Naive thymus-derived CD4-positive, alpha-beta T cell (primary cell): ENCODE measurements at regions not wholly inside any gene's neighbourhood (a gene's known extent, or its start where the extent isn't known, plus 50 kb on each side); places are given as distances from the start of the nearest gene placed in this dataset.

ENCODE experiments used
- ATAC-seq: fragments of 150-1000 bp; cut with Tn5 transposase; 2 replicates; pipeline ENCODE4 v1.10.0; 2021; ENCODE audit warnings: mild to moderate bottlenecking, moderate library complexity
- CTCF ChIA-PET: fragments of 350-600 bp; sonication (Branson Sonifier 250); formaldehyde crosslinking; loops from one replicate; lab custom pipeline; 2021; ENCODE audit warnings: antibody characterized with exemption; lab: Charles Lee
- POLR2A ChIA-PET: fragments of 350-600 bp; sonication (Branson Sonifier 250); formaldehyde crosslinking; loops from one replicate; lab custom pipeline; 2021; ENCODE audit warnings: antibody characterized with exemption, inconsistent platforms; lab: Charles Lee
- DNase-seq, 9 donors: peaks; one replicate each; pipeline versions ENCODE4 v3.0.0 to v3.0.0-alpha.2; 2020 to 2022; ENCODE audit warnings: mixed read lengths in 1 of 9
- H3K27ac ChIP-seq: one replicate; pipeline ENCODE4 v1.7.0; 2013; ENCODE audit warnings: mild to moderate bottlenecking, low read depth, low read length, moderate library complexity
- H3K27me3 ChIP-seq, 2 donors: one replicate each; pipeline ENCODE4 v1.7.0; 2013; ENCODE audit warnings: low read length in 2 of 2, mild to moderate bottlenecking in 2 of 2, moderate library complexity in 2 of 2; ENCODE audit not compliant: control insufficient read depth in 2 of 2, insufficient read depth in 2 of 2
- H3K36me3 ChIP-seq, 3 experiments: 1 replicate in 2 of 3; 2 replicates in 1 of 3; pipeline ENCODE4 v1.7.0; 2013; ENCODE audit warnings: low read length in 3 of 3, mild to moderate bottlenecking in 3 of 3, moderate library complexity in 1 of 3; ENCODE audit not compliant: insufficient read depth in 3 of 3, control insufficient read depth in 2 of 3
- H3K4me1 ChIP-seq, 2 donors: one replicate each; pipeline ENCODE4 v1.7.0; 2013; ENCODE audit warnings: low read length in 2 of 2, mild to moderate bottlenecking in 2 of 2, moderate library complexity in 1 of 2; ENCODE audit not compliant: control insufficient read depth in 2 of 2, insufficient read depth in 2 of 2
- H3K4me3 ChIP-seq: 2 replicates; pipeline ENCODE4 v1.7.0; 2013; ENCODE audit warnings: mild to moderate bottlenecking, low read length
- H3K9me3 ChIP-seq, 3 experiments: 1 replicate in 2 of 3; 2 replicates in 1 of 3; pipeline ENCODE4 v1.7.0; 2013; ENCODE audit warnings: low read length in 3 of 3; ENCODE audit not compliant: control insufficient read depth in 2 of 3
- H3K27ac Mint-ChIP-seq, 9 donors: one replicate each; pipeline ENCODE4 v1.8.0; 2020 to 2022; ENCODE audit warnings: mixed read lengths in 9 of 9, mild to moderate bottlenecking in 8 of 9, moderate library complexity in 5 of 9, inconsistent platforms in 2 of 9
- H3K27me3 Mint-ChIP-seq, 5 donors: one replicate each; pipeline ENCODE4 v1.8.0; 2021 to 2022; ENCODE audit warnings: mixed read lengths in 5 of 5, mild to moderate bottlenecking in 1 of 5
- H3K36me3 Mint-ChIP-seq, 5 donors: one replicate each; pipeline ENCODE4 v1.8.0; 2020 to 2022; ENCODE audit warnings: mixed read lengths in 5 of 5, mild to moderate bottlenecking in 3 of 5, inconsistent platforms in 1 of 5
- H3K4me1 Mint-ChIP-seq, 7 donors: one replicate each; pipeline ENCODE4 v1.8.0; 2020 to 2022; ENCODE audit warnings: mixed read lengths in 7 of 7, mild to moderate bottlenecking in 3 of 7, inconsistent platforms in 1 of 7
- H3K4me3 Mint-ChIP-seq, 10 donors: one replicate each; pipeline ENCODE4 v1.8.0; 2020 to 2022; ENCODE audit warnings: mild to moderate bottlenecking in 10 of 10, mixed read lengths in 10 of 10, moderate library complexity in 6 of 10, inconsistent platforms in 2 of 10
- H3K9me3 Mint-ChIP-seq, 11 donors: one replicate each; pipeline ENCODE4 v1.8.0; 2020 to 2022; ENCODE audit warnings: mixed read lengths in 11 of 11, mild to moderate bottlenecking in 4 of 11, inconsistent platforms in 1 of 11, moderate library complexity in 1 of 11
- intact Hi-C, 2 donors: fragments of 100-400 bp; cut with micrococcal nuclease; formaldehyde crosslinking; loops; one replicate each; pipeline ENCODE4 v1.15.1; 2023

DNA sequence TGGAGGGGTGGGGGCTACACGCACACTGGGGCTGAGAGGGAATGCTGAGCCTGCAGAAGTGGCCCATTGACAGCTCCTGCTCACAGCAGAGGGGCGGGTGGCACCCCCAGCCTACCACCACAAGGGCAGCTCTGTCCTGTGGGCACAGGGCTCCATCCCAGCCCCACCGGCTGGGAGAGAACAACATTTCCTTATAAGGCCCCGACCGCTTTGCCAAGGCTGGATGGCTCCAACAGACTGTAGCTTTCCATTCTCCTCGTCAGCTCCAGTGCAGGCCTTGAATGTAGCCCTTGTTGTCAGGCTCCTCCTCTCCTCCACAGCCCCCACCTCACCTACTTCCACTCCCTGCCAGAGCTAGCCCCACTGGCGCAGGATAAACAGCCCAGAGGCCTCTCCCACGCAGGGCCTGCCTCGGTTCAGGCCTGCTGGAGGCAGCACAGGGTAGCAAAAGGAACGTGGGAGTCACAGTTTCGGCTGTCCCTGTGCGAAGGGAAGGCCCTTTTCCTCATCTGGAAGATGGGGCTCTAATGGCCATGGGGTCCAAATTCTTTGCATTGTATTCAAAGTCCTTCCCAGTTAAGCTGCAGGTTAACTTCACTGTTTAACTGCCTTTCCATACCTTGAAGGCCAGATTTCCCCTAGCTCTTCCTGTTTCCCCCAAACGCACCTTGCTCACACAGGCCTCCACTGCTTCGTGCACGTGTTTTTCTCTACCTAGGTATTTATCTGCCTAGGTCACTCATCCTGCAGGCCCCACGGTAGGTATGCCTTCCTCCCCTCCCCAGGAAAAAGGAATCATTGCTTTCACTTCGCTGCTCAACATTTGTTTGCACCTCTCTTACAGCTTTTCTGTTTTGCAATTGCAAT is 101.6 kb upstream of the LPP start:
- CTCF ChIA-PET: no interaction called here

DNA sequence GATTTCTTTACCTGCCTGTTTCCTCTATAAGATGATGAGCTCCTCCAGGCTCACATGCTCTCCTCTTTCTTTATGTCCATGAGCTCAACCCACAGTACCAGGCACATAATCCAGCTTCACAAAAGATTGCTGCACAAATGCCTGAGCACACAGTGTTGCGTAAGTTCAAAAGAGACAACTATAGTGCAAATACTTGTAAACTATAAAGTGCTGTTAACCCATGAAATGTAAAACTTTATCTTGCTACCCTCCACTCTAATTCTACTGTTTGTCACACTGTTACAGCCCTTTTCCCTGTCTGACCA is 101.0 kb upstream of the LPP start:
- ATAC-seq (no peak), DNase-seq (no peak)
- H3K9me3 Mint-ChIP-seq: no peaks in the 10 kb centered on the region
- Histone ChIP-seq H3K4me3 (no peak overlapping the region), H3K9me3 (no peaks in the 10 kb centered on the region), H3K36me3 (no peaks in the 10 kb centered on the region), H3K27ac (no peak overlapping the region), H3K4me1 (peaks cover 9 to 10% of the 10 kb centered on the region in 2 donors), H3K27me3 (no peaks in the 10 kb centered on the region)
- ChIA-PET CTCF (no interaction called here), POLR2A (no interaction called here)
- H3K27me3 Mint-ChIP-seq: no peaks in the 10 kb centered on the region
- H3K27ac Mint-ChIP-seq: peak overlapping the region in 2 of 9 donors; percentile 3 to 14
- peak overlapping the region in 1 of 10 donors; percentile 21 for H3K4me3 Mint-ChIP-seq
- peaks cover 0 to 1% (median 0%) of the 10 kb centered on the region in 5 donors for H3K36me3 Mint-ChIP-seq
- intact Hi-C loops: no loop called here
- peaks cover 13 to 32% (median 26%) of the 10 kb centered on the region in 7 donors for H3K4me1 Mint-ChIP-seq

More for the DNA sequence above, 101.6 kb upstream of the LPP start:
- no peaks in the 10 kb centered on the region for H3K36me3 ChIP-seq
- POLR2A ChIA-PET: no interaction called here
- H3K4me3 ChIP-seq: no peak overlapping the region
- Mint-ChIP-seq H3K36me3 (peaks cover 0 to 1% (median 0%) of the 10 kb centered on the region in 5 donors), H3K27me3 (no peaks in the 10 kb centered on the region), H3K27ac (peak overlapping the region in 3 of 9 donors; percentile 3 to 42 (median 14)), H3K4me3 (no peak overlapping the region), H3K4me1 (peaks cover 13 to 32% (median 27%) of the 10 kb centered on the region in 7 donors), H3K9me3 (no peaks in the 10 kb centered on the region)
- intact Hi-C loops: no loop called here
- peaks cover 9 to 10% of the 10 kb centered on the region in 2 donors for H3K4me1 ChIP-seq
- no peak overlapping the region for H3K27ac ChIP-seq
- ATAC-seq (no peak), DNase-seq (no peak)
- H3K27me3 ChIP-seq: no peaks in the 10 kb centered on the region
- no peaks in the 10 kb centered on the region for H3K9me3 ChIP-seq

DNA sequence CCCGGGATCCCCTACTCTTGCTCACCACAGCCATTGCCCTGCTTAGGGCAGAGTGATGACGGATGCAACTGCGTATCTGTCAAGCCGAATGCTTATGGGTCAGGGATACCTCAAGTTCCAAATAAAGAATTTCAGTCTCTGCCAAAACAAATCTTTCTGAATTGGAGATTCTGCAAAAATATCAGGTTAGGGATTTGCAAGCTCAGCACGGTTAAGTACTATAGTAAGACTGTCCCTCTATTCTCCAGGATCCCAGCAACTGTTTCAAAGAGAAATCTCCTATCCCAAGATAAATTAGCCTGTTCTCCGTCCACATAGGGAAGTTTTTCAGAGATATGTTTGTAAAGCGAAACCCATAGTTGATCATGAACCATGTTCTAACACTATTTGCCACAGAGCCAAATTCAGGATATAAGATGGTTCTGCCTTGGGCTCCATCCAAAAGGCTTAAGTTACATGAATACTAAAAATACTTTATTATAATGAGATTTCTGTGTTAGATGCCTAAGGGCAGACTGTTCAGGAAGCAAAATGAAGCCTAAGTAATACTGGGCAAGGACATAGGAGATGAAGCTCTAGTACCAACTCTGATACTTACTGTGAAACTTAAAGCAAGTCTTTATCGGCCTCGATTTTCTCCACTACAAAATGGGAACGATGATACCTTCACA is 100.1 kb upstream of the LPP start:
- Mint-ChIP-seq H3K4me1 (peaks cover 13 to 32% (median 26%) of the 10 kb centered on the region in 7 donors), H3K4me3 (no peak overlapping the region), H3K36me3 (peaks cover 0 to 1% (median 0%) of the 10 kb centered on the region in 5 donors), H3K9me3 (no peaks in the 10 kb centered on the region), H3K27me3 (no peaks in the 10 kb centered on the region), H3K27ac (no peak overlapping the region)
- no peaks in the 10 kb centered on the region for H3K27me3 ChIP-seq
- ChIA-PET POLR2A (interaction anchor here (0.6 kb wide), 1 partner anchor 10 kb away, joined by 3 read pairs; no protein-coding TSS in a partner anchor), CTCF (no interaction called here)
- no peak overlapping the region for H3K27ac ChIP-seq
- H3K4me1 ChIP-seq: peaks cover 9 to 10% of the 10 kb centered on the region in 2 donors
- H3K9me3 ChIP-seq: no peaks in the 10 kb centered on the region
- H3K36me3 ChIP-seq: no peaks in the 10 kb centered on the region
- DNase-seq (no peak), ATAC-seq (no peak)
- intact Hi-C loops: no loop called here
- H3K4me3 ChIP-seq: no peak overlapping the region

DNA sequence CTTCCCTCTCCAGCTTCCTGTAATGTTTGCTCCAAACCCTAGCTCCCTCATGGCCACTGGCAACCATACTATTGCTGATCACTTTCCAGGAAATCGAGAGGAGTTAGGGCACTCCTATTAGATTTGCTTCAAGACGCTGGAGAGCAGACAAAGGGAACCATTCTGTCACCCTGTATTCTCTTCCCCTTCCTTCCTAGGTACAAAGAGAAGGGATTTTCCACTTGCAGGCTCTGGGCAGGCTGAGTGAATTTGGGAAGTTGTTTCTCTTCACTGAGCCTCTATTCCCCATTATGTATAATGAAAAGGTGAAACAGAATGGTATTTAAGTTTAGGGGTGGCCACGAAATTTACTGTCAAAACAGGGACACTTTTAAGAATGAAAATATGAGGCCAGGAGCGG is 99.4 kb upstream of the LPP start:
- peaks cover 0 to 1% (median 0%) of the 10 kb centered on the region in 5 donors for H3K36me3 Mint-ChIP-seq
- no peaks in the 10 kb centered on the region for H3K36me3 ChIP-seq
- no peak overlapping the region for H3K4me3 ChIP-seq
- H3K27me3 Mint-ChIP-seq: no peaks in the 10 kb centered on the region
- H3K4me1 Mint-ChIP-seq: peaks cover 13 to 26% (median 21%) of the 10 kb centered on the region in 7 donors
- H3K27me3 ChIP-seq: no peaks in the 10 kb centered on the region
- ATAC-seq (no peak), DNase-seq (no peak)
- H3K9me3 Mint-ChIP-seq: no peaks in the 10 kb centered on the region
- no peak overlapping the region for H3K4me3 Mint-ChIP-seq
- H3K9me3 ChIP-seq: no peaks in the 10 kb centered on the region
- POLR2A ChIA-PET: interaction anchor here (0.6 kb wide), 1 partner anchor 55 kb away, joined by 3 read pairs; no protein-coding TSS in a partner anchor
- peaks cover 7 to 8% of the 10 kb centered on the region in 2 donors for H3K4me1 ChIP-seq
- H3K27ac Mint-ChIP-seq: no peak overlapping the region
- H3K27ac ChIP-seq: no peak overlapping the region
- intact Hi-C loops: no loop called here
- CTCF ChIA-PET: no interaction called here

DNA sequence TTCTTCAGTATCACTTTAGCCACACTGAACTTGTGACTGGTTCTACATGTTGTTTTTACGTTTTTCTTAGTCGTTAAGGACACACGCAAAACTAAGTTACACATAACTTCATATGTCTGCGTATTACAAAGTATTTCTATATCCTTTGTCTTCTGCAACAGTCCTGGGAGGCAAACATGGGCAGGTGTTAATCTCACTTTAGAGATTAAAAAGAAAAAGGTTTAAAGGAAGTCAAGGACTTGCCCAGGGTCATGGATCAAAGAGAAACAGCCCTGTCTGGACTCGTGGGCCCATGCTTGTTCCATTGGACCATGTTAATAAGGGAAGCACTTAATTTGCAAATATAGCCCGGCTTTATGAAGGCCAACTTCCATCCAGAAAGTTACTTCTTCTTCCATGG is 98.6 kb upstream of the LPP start:
- H3K4me3 Mint-ChIP-seq: no peak overlapping the region
- DNase-seq (no peak), ATAC-seq (no peak)
- Histone ChIP-seq H3K27ac (no peak overlapping the region), H3K4me3 (no peak overlapping the region), H3K9me3 (no peaks in the 10 kb centered on the region), H3K4me1 (no peaks in the 10 kb centered on the region), H3K27me3 (no peaks in the 10 kb centered on the region), H3K36me3 (no peaks in the 10 kb centered on the region)
- ChIA-PET CTCF (no interaction called here), POLR2A (no interaction called here)
- intact Hi-C loops: no loop called here
- H3K4me1 Mint-ChIP-seq: peaks cover 5 to 18% (median 13%) of the 10 kb centered on the region in 7 donors
- peaks cover 0 to under 1% (median 0%) of the 10 kb centered on the region in 5 donors for H3K36me3 Mint-ChIP-seq
- no peaks in the 10 kb centered on the region for H3K9me3 Mint-ChIP-seq
- H3K27ac Mint-ChIP-seq: no peak overlapping the region
- no peaks in the 10 kb centered on the region for H3K27me3 Mint-ChIP-seq

DNA sequence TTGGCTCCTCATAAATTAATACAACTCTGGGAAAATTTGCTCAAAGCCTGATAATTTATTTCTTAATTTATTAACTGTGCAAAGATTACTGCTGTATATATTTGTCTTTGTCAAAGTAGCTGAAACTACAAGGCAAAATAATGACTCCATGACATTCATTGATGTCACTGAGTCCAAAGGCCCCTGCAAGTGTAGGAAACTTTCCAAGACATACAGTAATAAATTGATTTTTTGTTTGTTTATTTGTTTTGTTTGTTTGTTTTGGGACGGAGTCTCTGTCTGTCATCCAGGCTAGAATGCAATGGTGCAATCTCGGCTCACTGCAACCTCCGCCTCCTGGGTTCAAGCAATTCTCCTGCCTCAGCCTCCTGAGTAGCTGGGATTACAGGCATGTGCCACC is 96.8 kb upstream of the LPP start:
- H3K9me3 ChIP-seq: no peaks in the 10 kb centered on the region
- Mint-ChIP-seq H3K27me3 (no peaks in the 10 kb centered on the region), H3K9me3 (no peaks in the 10 kb centered on the region), H3K27ac (no peak overlapping the region), H3K4me1 (peaks cover 0 to 22% (median 15%) of the 10 kb centered on the region in 7 donors), H3K36me3 (peaks cover 0 to 4% (median 0%) of the 10 kb centered on the region in 5 donors), H3K4me3 (no peak overlapping the region)
- ChIA-PET CTCF (no interaction called here), POLR2A (no interaction called here)
- intact Hi-C loops: no loop called here
- ATAC-seq (no peak), DNase-seq (no peak)
- H3K27me3 ChIP-seq: no peaks in the 10 kb centered on the region
- no peak overlapping the region for H3K27ac ChIP-seq
- H3K4me3 ChIP-seq: no peak overlapping the region
- H3K36me3 ChIP-seq: no peaks in the 10 kb centered on the region
- H3K4me1 ChIP-seq: peaks cover 3 to 8% of the 10 kb centered on the region in 2 donors
